ENCODE measurements at regions not wholly inside any gene's neighbourhood (a gene's known extent, or its start where the extent isn't known, plus 50 kb on each side); places are given as distances from the start of the nearest gene placed in this dataset.

GRCh38 chr2:220101980-220102379 is 474.6 kb downstream of the SLC4A3 start:
- ATAC-seq, result no peak
- no peak for TF ChIP-seq CTCF (IDR thresholded peaks at IDR 0.05)
- no peak overlapping the region for H3K27ac ChIP-seq
- intact Hi-C loops (cut with DNase I), result no loop called here
- no peak for DNase-seq
- H3K36me3 ChIP-seq, result no peaks in the 10 kb centered on the region
- H3K4me3 ChIP-seq, result no peak overlapping the region
- no peaks in the 10 kb centered on the region for H3K9me3 ChIP-seq
- no peaks in the 10 kb centered on the region for H3K4me1 ChIP-seq
- no peaks in the 10 kb centered on the region for H3K27me3 ChIP-seq

GRCh38 chr2:220103596-220103995 is 476.2 kb downstream of the SLC4A3 start:
- ATAC-seq (peak; percentile 64), DNase-seq (no peak)
- Histone ChIP-seq H3K27me3 (no peaks in the 10 kb centered on the region), H3K36me3 (no peaks in the 10 kb centered on the region), H3K27ac (no peak overlapping the region), H3K4me1 (no peaks in the 10 kb centered on the region), H3K9me3 (no peaks in the 10 kb centered on the region), H3K4me3 (no peak overlapping the region)
- TF ChIP-seq CTCF (IDR thresholded peaks at IDR 0.05), result no peak
- intact Hi-C loops (cut with DNase I), result no loop called here

- no peak for TF ChIP-seq CTCF (IDR thresholded peaks at IDR 0.05)
- H3K27me3 ChIP-seq, result no peaks in the 10 kb centered on the region
- H3K4me3 ChIP-seq, result no peak overlapping the region
- no peaks in the 10 kb centered on the region for H3K36me3 ChIP-seq
- DNase-seq (peak in 2 of 4 donors; percentile 31 to 61), ATAC-seq (peak; percentile 67)
- no peaks in the 10 kb centered on the region for H3K4me1 ChIP-seq
- H3K27ac ChIP-seq, result no peak overlapping the region
- H3K9me3 ChIP-seq, result no peaks in the 10 kb centered on the region
- intact Hi-C loops (cut with DNase I), result no loop called here
Measured at GRCh38 chr2:220104871-220105351, 477.5 kb downstream of the SLC4A3 start.

- H3K36me3 ChIP-seq, result no peaks in the 10 kb centered on the region
- no peaks in the 10 kb centered on the region for H3K9me3 ChIP-seq
- ATAC-seq, result no peak
- intact Hi-C loops (cut with DNase I), result no loop called here
- H3K27me3 ChIP-seq, result no peaks in the 10 kb centered on the region
- TF ChIP-seq CTCF (IDR thresholded peaks at IDR 0.05), result no peak
- no peaks in the 10 kb centered on the region for H3K4me1 ChIP-seq
- no peak for DNase-seq
- H3K27ac ChIP-seq, result no peak overlapping the region
- no peak overlapping the region for H3K4me3 ChIP-seq
Measured at GRCh38 chr2:220106065-220106464, 478.6 kb downstream of the SLC4A3 start.

- DNase-seq (no peak), ATAC-seq (no peak)
- H3K4me3 ChIP-seq, result no peak overlapping the region
- H3K4me1 ChIP-seq, result no peaks in the 10 kb centered on the region
- TF ChIP-seq CTCF (IDR thresholded peaks at IDR 0.05), result no peak
- intact Hi-C loops (cut with DNase I), result no loop called here
- H3K27me3 ChIP-seq, result no peaks in the 10 kb centered on the region
- H3K27ac ChIP-seq, result no peak overlapping the region
- no peaks in the 10 kb centered on the region for H3K36me3 ChIP-seq
- no peaks in the 10 kb centered on the region for H3K9me3 ChIP-seq
Measured at GRCh38 chr2:220107380-220107791, 480.0 kb downstream of the SLC4A3 start.
